NT2/D1 (cell line): ENCODE measurements at regions not wholly inside any gene's neighbourhood (a gene's known extent, or its start where the extent isn't known, plus 50 kb on each side); places are given as distances from the start of the nearest gene placed in this dataset.

Source experiments
- DNase-seq: peaks from one replicate; pipeline ENCODE4 v3.0.0-alpha.2; 2011; ENCODE audit warnings: low read depth, low spot score
- H3K27me3 ChIP-seq: 2 replicates; pipeline ENCODE4 v1.6.0; 2011; ENCODE audit warnings: mild to moderate bottlenecking; ENCODE audit not compliant: insufficient read length, insufficient read depth
- H3K36me3 ChIP-seq: 2 replicates; pipeline ENCODE4 v1.6.1; 2011; ENCODE audit warnings: mild to moderate bottlenecking, low read length, mixed read lengths; ENCODE audit not compliant: insufficient read depth, insufficient read length
- H3K4me1 ChIP-seq: 2 replicates; pipeline ENCODE4 v1.5.1; 2011; ENCODE audit not compliant: insufficient read depth, insufficient read length
- H3K4me3 ChIP-seq: 2 replicates; pipeline ENCODE4 v1.5.1; 2011; ENCODE audit warnings: low read depth; ENCODE audit not compliant: insufficient read length
- H3K9ac ChIP-seq: 2 replicates; pipeline ENCODE4 v1.6.0; 2011; ENCODE audit warnings: low read depth; ENCODE audit not compliant: insufficient read length
- H3K9me3 ChIP-seq: 2 replicates; pipeline ENCODE4 v1.5.1; 2011; ENCODE audit warnings: mild to moderate bottlenecking, low read length; ENCODE audit not compliant: insufficient read depth
- SUZ12 ChIP-seq: IDR thresholded peaks from 2 replicates; pipeline ENCODE4 v1.6.1; 2011; ENCODE audit not compliant: insufficient read length, insufficient read depth; ENCODE audit errors: extremely low read depth
- YY1 ChIP-seq: IDR thresholded peaks from 2 replicates; pipeline ENCODE4 v1.6.1; 2011; ENCODE audit not compliant: insufficient read length, insufficient read depth
- ZNF274 ChIP-seq: IDR thresholded peaks from 2 replicates; pipeline ENCODE4 v1.6.1; 2011; ENCODE audit warnings: mild to moderate bottlenecking, low read depth, low read length

- Histone ChIP-seq H3K9me3 (no peaks in the 10 kb centered on the region), H3K27me3 (no peaks in the 10 kb centered on the region)
- no peak for TF ChIP-seq SUZ12
- TF ChIP-seq YY1, result no peak
- TF ChIP-seq ZNF274, result no peak
These were observed 234.7 kb upstream of the TCERG1L start for GRCh38 chr10:131546086-131546810.

GRCh38 chr10:131547129-131547799 is 235.7 kb upstream of the TCERG1L start:
- DNase-seq, result no peak
- H3K27me3 ChIP-seq, result no peaks in the 10 kb centered on the region
- H3K4me1 ChIP-seq, result peaks cover 8% of the 10 kb centered on the region
- TF ChIP-seq SUZ12, result no peak
- no peak for TF ChIP-seq YY1
- TF ChIP-seq ZNF274, result no peak
- H3K9ac ChIP-seq, result no peak overlapping the region
- no peak overlapping the region for H3K4me3 ChIP-seq
- no peaks in the 10 kb centered on the region for H3K9me3 ChIP-seq
- H3K36me3 ChIP-seq, result no peaks in the 10 kb centered on the region

More at GRCh38 chr10:131546086-131546810, 234.7 kb upstream of the TCERG1L start:
- H3K9ac ChIP-seq, result no peak overlapping the region
- DNase-seq, result no peak
- H3K4me3 ChIP-seq, result no peak overlapping the region
- H3K4me1 ChIP-seq, result peaks cover 8% of the 10 kb centered on the region
- H3K36me3 ChIP-seq, result no peaks in the 10 kb centered on the region

DNA sequence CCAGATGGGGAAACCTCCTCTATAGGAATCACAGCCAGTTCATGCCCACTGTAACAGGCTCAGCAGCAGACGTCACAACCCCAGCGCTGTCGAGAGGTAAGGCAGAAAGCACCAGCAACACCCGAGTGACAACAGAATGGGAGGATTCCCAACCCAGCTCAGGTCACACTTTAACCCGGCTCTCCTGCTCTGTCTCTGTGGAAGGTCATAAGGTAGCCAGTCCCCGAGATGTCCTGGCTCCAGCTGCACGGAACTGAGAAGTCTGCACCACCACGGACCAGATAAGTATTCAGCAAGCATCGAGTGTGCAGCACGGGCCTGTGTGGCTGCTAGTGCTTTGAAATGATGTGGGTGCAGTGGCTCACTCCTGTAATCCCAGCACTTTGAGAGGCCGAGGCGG is 236.7 kb upstream of the TCERG1L start:
- H3K9ac ChIP-seq, result no peak overlapping the region

DNA sequence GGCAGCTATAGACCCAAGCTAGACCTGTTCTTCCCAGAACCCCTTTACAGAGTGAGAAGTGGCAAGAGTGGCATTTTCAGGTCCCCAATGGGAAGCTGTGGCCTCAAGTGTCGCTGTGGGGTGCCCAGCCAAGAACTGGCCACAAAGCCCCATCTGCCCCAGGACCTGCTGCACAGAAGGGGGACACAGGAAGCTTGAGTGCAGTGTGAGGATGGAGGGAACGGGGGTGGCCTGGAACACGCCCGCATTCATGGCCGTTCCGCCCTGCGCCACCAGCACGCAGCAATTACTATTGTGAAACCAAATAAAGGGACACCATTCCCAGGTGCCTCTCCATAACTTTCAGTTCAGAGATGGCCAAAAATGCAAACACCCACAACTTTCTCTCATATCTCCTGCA is 237.6 kb upstream of the TCERG1L start:
- H3K4me3 ChIP-seq, result no peak overlapping the region
- H3K27me3 ChIP-seq, result no peaks in the 10 kb centered on the region
- TF ChIP-seq ZNF274 (no peak), YY1 (no peak)
- no peak for DNase-seq
- H3K9ac ChIP-seq, result no peak overlapping the region
- no peaks in the 10 kb centered on the region for H3K9me3 ChIP-seq
- H3K4me1 ChIP-seq, result peaks cover 8% of the 10 kb centered on the region
- no peaks in the 10 kb centered on the region for H3K36me3 ChIP-seq

More for the DNA sequence above, 236.7 kb upstream of the TCERG1L start:
- Histone ChIP-seq H3K27me3 (no peaks in the 10 kb centered on the region), H3K36me3 (no peaks in the 10 kb centered on the region), H3K4me1 (peaks cover 8% of the 10 kb centered on the region), H3K9me3 (no peaks in the 10 kb centered on the region), H3K4me3 (no peak overlapping the region)
- TF ChIP-seq SUZ12, result no peak
- TF ChIP-seq YY1, result no peak
- TF ChIP-seq ZNF274, result no peak
- DNase-seq, result no peak

- Histone ChIP-seq H3K4me3 (no peak overlapping the region), H3K9me3 (no peaks in the 10 kb centered on the region), H3K36me3 (no peaks in the 10 kb centered on the region), H3K27me3 (no peaks in the 10 kb centered on the region), H3K4me1 (peaks cover 2% of the 10 kb centered on the region), H3K9ac (no peak overlapping the region)
- TF ChIP-seq ZNF274 (no peak), SUZ12 (no peak), YY1 (no peak)
- DNase-seq, result no peak
These were observed 241.6 kb upstream of the TCERG1L start for GRCh38 chr10:131553121-131553520.

- no peaks in the 10 kb centered on the region for H3K36me3 ChIP-seq
- no peak overlapping the region for H3K4me3 ChIP-seq
- no peak for DNase-seq
- TF ChIP-seq SUZ12 (no peak), YY1 (no peak), ZNF274 (no peak)
- H3K9me3 ChIP-seq, result no peaks in the 10 kb centered on the region
- no peaks in the 10 kb centered on the region for H3K27me3 ChIP-seq
- peaks cover 2% of the 10 kb centered on the region for H3K4me1 ChIP-seq
- H3K9ac ChIP-seq, result no peak overlapping the region
These were observed 242.1 kb upstream of the TCERG1L start for GRCh38 chr10:131553581-131553980.

- Histone ChIP-seq H3K4me3 (no peak overlapping the region), H3K9me3 (no peaks in the 10 kb centered on the region), H3K9ac (no peak overlapping the region), H3K36me3 (no peaks in the 10 kb centered on the region), H3K4me1 (peaks cover 2% of the 10 kb centered on the region), H3K27me3 (no peaks in the 10 kb centered on the region)
- no peak for DNase-seq
- no peak for TF ChIP-seq SUZ12
- no peak for TF ChIP-seq ZNF274
- TF ChIP-seq YY1, result no peak
These were observed 243.3 kb upstream of the TCERG1L start for GRCh38 chr10:131554821-131555220.

DNA sequence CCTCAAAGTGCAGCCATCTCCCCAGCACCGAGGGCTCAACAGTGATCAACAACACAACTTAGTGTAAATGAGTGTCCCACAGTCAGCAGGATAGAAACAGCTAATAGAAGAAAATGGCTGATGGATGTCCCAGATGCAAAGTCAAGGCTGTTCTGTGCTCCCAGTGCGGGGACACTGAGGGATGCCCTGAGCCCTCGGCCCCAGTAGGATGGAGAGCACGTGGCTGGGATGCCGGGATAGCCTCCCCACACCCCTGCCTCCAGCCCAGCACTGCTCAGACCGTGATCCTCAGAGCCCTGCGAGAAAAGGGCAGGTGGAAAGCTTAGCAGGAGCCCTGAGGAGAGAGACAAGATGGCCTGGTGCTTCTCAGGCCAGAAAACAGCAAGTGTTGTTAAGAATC is 243.9 kb upstream of the TCERG1L start:
- H3K9ac ChIP-seq, result no peak overlapping the region
- peaks cover 5% of the 10 kb centered on the region for H3K4me1 ChIP-seq
- no peaks in the 10 kb centered on the region for H3K27me3 ChIP-seq
- TF ChIP-seq YY1 (no peak), ZNF274 (no peak), SUZ12 (no peak)
- H3K4me3 ChIP-seq, result no peak overlapping the region
- DNase-seq, result no peak
- no peaks in the 10 kb centered on the region for H3K9me3 ChIP-seq
- no peaks in the 10 kb centered on the region for H3K36me3 ChIP-seq
